ENCODE measurements at regions not wholly inside any gene's neighbourhood (a gene's known extent, or its start where the extent isn't known, plus 50 kb on each side); places are given as distances from the start of the nearest gene placed in this dataset.

DNA sequence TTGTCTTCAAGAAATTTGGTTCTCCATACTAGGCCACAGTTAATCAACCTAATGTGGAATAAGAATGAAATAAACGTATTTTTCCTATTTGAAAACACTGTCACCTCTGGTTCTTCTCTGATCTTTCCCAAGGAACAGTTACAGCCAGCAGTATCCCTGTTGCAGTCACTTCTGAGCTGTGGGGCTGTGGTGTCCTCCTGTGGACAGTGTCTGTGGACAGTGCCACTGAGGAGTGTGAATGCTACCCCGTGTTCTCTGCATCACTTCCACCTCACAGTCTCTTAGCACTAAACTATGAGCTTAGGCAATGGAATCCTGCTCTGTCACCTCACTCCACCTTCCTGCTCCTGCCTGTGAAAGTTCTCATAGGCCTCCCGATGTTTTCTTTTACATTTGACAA lies 817.5 kb downstream of the VGLL3 start:
- Histone ChIP-seq H3K27me3 (no peaks in the 10 kb centered on the region), H3K27ac (no peak overlapping the region), H3K9me3 (no peaks in the 10 kb centered on the region), H3K4me1 (no peaks in the 10 kb centered on the region), H3K36me3 (no peaks in the 10 kb centered on the region), H3K4me3 (no peak overlapping the region)
- TF ChIP-seq, protein P1, sequence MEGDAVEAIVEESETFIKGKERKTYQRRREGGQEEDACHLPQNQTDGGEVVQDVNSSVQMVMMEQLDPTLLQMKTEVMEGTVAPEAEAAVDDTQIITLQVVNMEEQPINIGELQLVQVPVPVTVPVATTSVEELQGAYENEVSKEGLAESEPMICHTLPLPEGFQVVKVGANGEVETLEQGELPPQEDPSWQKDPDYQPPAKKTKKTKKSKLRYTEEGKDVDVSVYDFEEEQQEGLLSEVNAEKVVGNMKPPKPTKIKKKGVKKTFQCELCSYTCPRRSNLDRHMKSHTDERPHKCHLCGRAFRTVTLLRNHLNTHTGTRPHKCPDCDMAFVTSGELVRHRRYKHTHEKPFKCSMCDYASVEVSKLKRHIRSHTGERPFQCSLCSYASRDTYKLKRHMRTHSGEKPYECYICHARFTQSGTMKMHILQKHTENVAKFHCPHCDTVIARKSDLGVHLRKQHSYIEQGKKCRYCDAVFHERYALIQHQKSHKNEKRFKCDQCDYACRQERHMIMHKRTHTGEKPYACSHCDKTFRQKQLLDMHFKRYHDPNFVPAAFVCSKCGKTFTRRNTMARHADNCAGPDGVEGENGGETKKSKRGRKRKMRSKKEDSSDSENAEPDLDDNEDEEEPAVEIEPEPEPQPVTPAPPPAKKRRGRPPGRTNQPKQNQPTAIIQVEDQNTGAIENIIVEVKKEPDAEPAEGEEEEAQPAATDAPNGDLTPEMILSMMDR (IDR thresholded peaks at IDR 0.05): no peak
- ATAC-seq (no peak), FAIRE-seq (no peak), DNase-seq (no peak)
- intact Hi-C loops (cut with DNase I): no loop called here
- WGBS, 2 donors: 55 to 68% methylated on average over 3 of the region's 3 CpGs

GRCh38 chr3:86168512-86168911 lies 822.4 kb downstream of the VGLL3 start:
- TF ChIP-seq, protein P1 (IDR thresholded peaks at IDR 0.05): no peak
- H3K9me3 ChIP-seq: no peaks in the 10 kb centered on the region
- no peaks in the 10 kb centered on the region for H3K36me3 ChIP-seq
- DNase-seq (no peak), ATAC-seq (no peak), FAIRE-seq (no peak)
- WGBS, 2 donors: 77 to 88% methylated on average over 1 of the region's 1 CpG
- no peaks in the 10 kb centered on the region for H3K4me1 ChIP-seq
- H3K27me3 ChIP-seq: no peaks in the 10 kb centered on the region
- no peak overlapping the region for H3K27ac ChIP-seq
- intact Hi-C loops (cut with DNase I): no loop called here
- H3K4me3 ChIP-seq: no peak overlapping the region

DNA sequence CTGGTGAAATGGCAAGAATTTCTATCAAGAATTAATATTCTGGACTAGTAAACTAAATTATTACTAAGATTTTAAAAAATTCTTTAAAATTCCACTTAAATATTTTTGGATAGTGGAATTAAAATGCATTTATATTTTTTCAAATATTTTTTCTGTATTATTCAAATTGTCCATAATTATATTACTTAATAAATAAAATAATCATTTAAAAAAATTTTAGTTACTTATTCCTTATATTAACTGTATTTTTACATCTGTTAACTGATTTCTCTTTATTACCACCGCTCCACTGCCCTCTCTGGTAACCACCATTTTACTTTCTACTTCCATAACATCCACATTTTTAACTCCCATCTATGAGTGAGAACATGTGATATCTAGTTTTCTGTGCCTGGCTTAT lies 828.4 kb downstream of the VGLL3 start:
- no peak for DNase-seq
- H3K36me3 ChIP-seq: no peaks in the 10 kb centered on the region
- H3K27ac ChIP-seq: no peak overlapping the region
- FAIRE-seq: peak; percentile 9
- intact Hi-C loops (cut with DNase I): no loop called here
- no peak overlapping the region for H3K4me3 ChIP-seq
- H3K9me3 ChIP-seq: no peaks in the 10 kb centered on the region
- no peaks in the 10 kb centered on the region for H3K27me3 ChIP-seq
- ATAC-seq: no peak
- WGBS, 2 donors: 81 to 91% methylated on average over 1 of the region's 1 CpG
- TF ChIP-seq, protein P1 (IDR thresholded peaks at IDR 0.05): no peak
- no peaks in the 10 kb centered on the region for H3K4me1 ChIP-seq

- intact Hi-C loops (cut with DNase I): no loop called here
- Histone ChIP-seq H3K4me1 (no peaks in the 10 kb centered on the region), H3K9me3 (no peaks in the 10 kb centered on the region), H3K27ac (no peak overlapping the region), H3K27me3 (no peaks in the 10 kb centered on the region), H3K36me3 (no peaks in the 10 kb centered on the region), H3K4me3 (no peak overlapping the region)
- DNase-seq (no peak), ATAC-seq (no peak), FAIRE-seq (no peak)
- 40 to 46% methylated on average over 7 of the region's 7 CpGs for WGBS, 2 donors
- TF ChIP-seq, protein P1 (IDR thresholded peaks at IDR 0.05): no peak
Measured at GRCh38 chr3:86161493-86161892, 829.5 kb downstream of the VGLL3 start.

GRCh38 chr3:86152620-86153019 lies 838.3 kb downstream of the VGLL3 start:
- ATAC-seq (no peak), FAIRE-seq (no peak), DNase-seq (no peak)
- Histone ChIP-seq H3K4me1 (no peaks in the 10 kb centered on the region), H3K9me3 (no peaks in the 10 kb centered on the region), H3K27me3 (no peaks in the 10 kb centered on the region), H3K4me3 (no peak overlapping the region), H3K36me3 (no peaks in the 10 kb centered on the region), H3K27ac (no peak overlapping the region)
- intact Hi-C loops (cut with DNase I): no loop called here
- TF ChIP-seq, protein P1 (IDR thresholded peaks at IDR 0.05): no peak
